IPS-20b (cell line): ENCODE measurements at regions not wholly inside any gene's neighbourhood (a gene's known extent, or its start where the extent isn't known, plus 50 kb on each side); places are given as distances from the start of the nearest gene placed in this dataset.
"Not testable (repeated sequence)": the region's sequence is repeated elsewhere in the genome, so short reads cannot be mapped to it uniquely, and the experiment has no call there.

Source experiments
- H3K27ac ChIP-seq: one replicate; pipeline ENCODE4 v1.5.1; 2013; ENCODE audit warnings: low read length
- H3K27me3 ChIP-seq: 2 replicates; pipeline ENCODE4 v1.6.1; 2013; ENCODE audit warnings: mild to moderate bottlenecking, low read length, inconsistent platforms; ENCODE audit not compliant: insufficient read depth
- H3K36me3 ChIP-seq: 2 replicates; pipeline ENCODE4 v1.6.1; 2013; ENCODE audit warnings: low read depth, mild to moderate bottlenecking, inconsistent platforms, low read length, moderate library complexity; ENCODE audit not compliant: insufficient read depth
- H3K4me1 ChIP-seq: 2 replicates; pipeline ENCODE4 v1.6.1; 2013; ENCODE audit warnings: mild to moderate bottlenecking, control low read depth, inconsistent platforms, low read length, moderate library complexity; ENCODE audit not compliant: insufficient read depth
- H3K4me3 ChIP-seq: 2 replicates; pipeline ENCODE4 v1.5.1; 2013; ENCODE audit warnings: mild to moderate bottlenecking, low read length, inconsistent platforms
- H3K9ac ChIP-seq: 2 replicates; pipeline ENCODE4 v1.6.1; 2013; ENCODE audit warnings: low read depth, mild to moderate bottlenecking, inconsistent platforms, low read length, moderate library complexity
- H3K9me3 ChIP-seq: 2 replicates; pipeline ENCODE4 v1.6.1; 2013; ENCODE audit warnings: mild to moderate bottlenecking, low read depth, low read length, inconsistent platforms; ENCODE audit not compliant: insufficient read depth

GRCh38 chr6:19231878-19232561 is 605.1 kb upstream of the ID4 start:
- H3K4me1 ChIP-seq, result no peaks in the 10 kb centered on the region
- H3K9me3 ChIP-seq, result no peaks in the 10 kb centered on the region
- H3K9ac ChIP-seq, result no peak overlapping the region
- no peak overlapping the region for H3K4me3 ChIP-seq
- H3K36me3 ChIP-seq, result no peaks in the 10 kb centered on the region
- no peaks in the 10 kb centered on the region for H3K27me3 ChIP-seq
- no peak overlapping the region for H3K27ac ChIP-seq

- H3K4me1 ChIP-seq, result no peaks in the 10 kb centered on the region
- H3K4me3 ChIP-seq, result no peak overlapping the region
- no peaks in the 10 kb centered on the region for H3K27me3 ChIP-seq
- H3K9ac ChIP-seq, result no peak overlapping the region
- H3K36me3 ChIP-seq, result no peaks in the 10 kb centered on the region
- H3K9me3 ChIP-seq, result no peaks in the 10 kb centered on the region
- no peak overlapping the region for H3K27ac ChIP-seq
Measured at GRCh38 chr6:19245656-19246055, 591.5 kb upstream of the ID4 start.

GRCh38 chr6:19247181-19247580 is 590.0 kb upstream of the ID4 start:
- H3K9ac ChIP-seq, H3K9me3 ChIP-seq, H3K27me3 ChIP-seq, H3K4me3 ChIP-seq, H3K27ac ChIP-seq, H3K36me3 ChIP-seq, H3K4me1 ChIP-seq: not testable (repeated sequence)

- H3K27me3 ChIP-seq, H3K9me3 ChIP-seq, H3K9ac ChIP-seq, H3K4me1 ChIP-seq, H3K36me3 ChIP-seq, H3K27ac ChIP-seq, H3K4me3 ChIP-seq: not testable (repeated sequence)
Measured at GRCh38 chr6:19256123-19256522, 581.0 kb upstream of the ID4 start.

GRCh38 chr6:19261642-19262041 is 575.5 kb upstream of the ID4 start:
- Histone ChIP-seq H3K4me1 (no peaks in the 10 kb centered on the region), H3K9ac (no peak overlapping the region), H3K9me3 (no peaks in the 10 kb centered on the region), H3K27me3 (no peaks in the 10 kb centered on the region), H3K27ac (no peak overlapping the region), H3K4me3 (no peak overlapping the region), H3K36me3 (no peaks in the 10 kb centered on the region)

- Histone ChIP-seq H3K4me3 (no peak overlapping the region), H3K27me3 (no peaks in the 10 kb centered on the region), H3K9ac (no peak overlapping the region), H3K9me3 (no peaks in the 10 kb centered on the region; the same call in 1 of the 2 replicates), H3K36me3 (no peaks in the 10 kb centered on the region), H3K27ac (no peak overlapping the region), H3K4me1 (no peaks in the 10 kb centered on the region)
Measured at GRCh38 chr6:19268117-19268516, 569.1 kb upstream of the ID4 start.

- no peaks in the 10 kb centered on the region for H3K36me3 ChIP-seq
- H3K9me3 ChIP-seq, result no peaks in the 10 kb centered on the region; the same call in 1 of the 2 replicates
- no peak overlapping the region for H3K9ac ChIP-seq
- H3K27me3 ChIP-seq, result no peaks in the 10 kb centered on the region
- no peak overlapping the region for H3K4me3 ChIP-seq
- no peaks in the 10 kb centered on the region for H3K4me1 ChIP-seq
- H3K27ac ChIP-seq, result no peak overlapping the region
Measured at GRCh38 chr6:19268718-19269117, 568.5 kb upstream of the ID4 start.

GRCh38 chr6:19269341-19269898 is 567.8 kb upstream of the ID4 start:
- H3K27me3 ChIP-seq, result no peaks in the 10 kb centered on the region
- no peaks in the 10 kb centered on the region for H3K36me3 ChIP-seq
- no peak overlapping the region for H3K9ac ChIP-seq
- no peaks in the 10 kb centered on the region for H3K4me1 ChIP-seq
- no peaks in the 10 kb centered on the region; the same call in 1 of the 2 replicates for H3K9me3 ChIP-seq
- H3K27ac ChIP-seq, result no peak overlapping the region
- no peak overlapping the region for H3K4me3 ChIP-seq

GRCh38 chr6:19270616-19271015 is 566.6 kb upstream of the ID4 start:
- no peaks in the 10 kb centered on the region for H3K4me1 ChIP-seq
- no peaks in the 10 kb centered on the region for H3K27me3 ChIP-seq
- H3K36me3 ChIP-seq, result no peaks in the 10 kb centered on the region
- H3K9me3 ChIP-seq, result no peaks in the 10 kb centered on the region; the same call in 1 of the 2 replicates
- H3K27ac ChIP-seq, result no peak overlapping the region
- no peak overlapping the region for H3K4me3 ChIP-seq
- no peak overlapping the region for H3K9ac ChIP-seq

- Histone ChIP-seq H3K9me3 (no peaks in the 10 kb centered on the region), H3K27ac (no peak overlapping the region)
Measured at GRCh38 chr6:19279273-19279684, 557.9 kb upstream of the ID4 start.

GRCh38 chr6:19287928-19288327 is 549.2 kb upstream of the ID4 start:
- Histone ChIP-seq H3K9me3 (no peaks in the 10 kb centered on the region), H3K27ac (no peak overlapping the region), H3K36me3 (no peaks in the 10 kb centered on the region), H3K27me3 (no peaks in the 10 kb centered on the region), H3K4me3 (no peak overlapping the region), H3K9ac (no peak overlapping the region), H3K4me1 (no peaks in the 10 kb centered on the region)

More at GRCh38 chr6:19279273-19279684, 557.9 kb upstream of the ID4 start:
- no peak overlapping the region for H3K4me3 ChIP-seq
- no peak overlapping the region for H3K9ac ChIP-seq
- no peaks in the 10 kb centered on the region for H3K27me3 ChIP-seq
- peaks cover 3% of the 10 kb centered on the region; the same call in 1 of the 2 replicates for H3K4me1 ChIP-seq
- no peaks in the 10 kb centered on the region for H3K36me3 ChIP-seq

GRCh38 chr6:19289457-19289856 is 547.7 kb upstream of the ID4 start:
- no peaks in the 10 kb centered on the region for H3K4me1 ChIP-seq
- no peak overlapping the region for H3K9ac ChIP-seq
- H3K4me3 ChIP-seq, result no peak overlapping the region
- H3K9me3 ChIP-seq, result no peaks in the 10 kb centered on the region
- H3K27me3 ChIP-seq, result no peaks in the 10 kb centered on the region
- no peak overlapping the region for H3K27ac ChIP-seq
- no peaks in the 10 kb centered on the region for H3K36me3 ChIP-seq
